Mesothelial cell of epicardium (in vitro differentiated cells): ENCODE measurements at regions not wholly inside any gene's neighbourhood (a gene's known extent, or its start where the extent isn't known, plus 50 kb on each side); places are given as distances from the start of the nearest gene placed in this dataset.

ENCODE experiments used
- DNase-seq, 2 experiments: peaks; one replicate each; pipeline ENCODE4 v3.0.0; 2021; ENCODE audit warnings: low spot score in 2 of 2; ENCODE audit not compliant: unreplicated experiment in 2 of 2
- H3K27ac Mint-ChIP-seq: 2 replicates; pipeline ENCODE4 v1.8.0; 2021; ENCODE audit warnings: mixed read lengths
- H3K27me3 Mint-ChIP-seq: 2 replicates; pipeline ENCODE4 v1.8.0; 2021; ENCODE audit warnings: low read depth, mixed read lengths
- H3K36me3 Mint-ChIP-seq: 2 replicates; pipeline ENCODE4 v1.8.0; 2021; ENCODE audit warnings: mixed read lengths
- H3K4me1 Mint-ChIP-seq: 2 replicates; pipeline ENCODE4 v1.8.0; 2021; ENCODE audit warnings: mixed read lengths
- H3K4me3 Mint-ChIP-seq: 2 replicates; pipeline ENCODE4 v1.8.0; 2021; ENCODE audit warnings: mild to moderate bottlenecking, moderate library complexity, mixed read lengths
- H3K9me3 Mint-ChIP-seq: 2 replicates; pipeline ENCODE4 v1.8.0; 2021; ENCODE audit warnings: mixed read lengths
- TF ChIP-seq, protein P1 (sequence below): fragments of 200-600 bp; sonication (generic); IDR thresholded peaks from one replicate; pipeline ENCODE4 v1.5.0; 2021; ENCODE audit warnings: antibody characterized with exemption; ENCODE audit not compliant: unreplicated experiment

DNA sequence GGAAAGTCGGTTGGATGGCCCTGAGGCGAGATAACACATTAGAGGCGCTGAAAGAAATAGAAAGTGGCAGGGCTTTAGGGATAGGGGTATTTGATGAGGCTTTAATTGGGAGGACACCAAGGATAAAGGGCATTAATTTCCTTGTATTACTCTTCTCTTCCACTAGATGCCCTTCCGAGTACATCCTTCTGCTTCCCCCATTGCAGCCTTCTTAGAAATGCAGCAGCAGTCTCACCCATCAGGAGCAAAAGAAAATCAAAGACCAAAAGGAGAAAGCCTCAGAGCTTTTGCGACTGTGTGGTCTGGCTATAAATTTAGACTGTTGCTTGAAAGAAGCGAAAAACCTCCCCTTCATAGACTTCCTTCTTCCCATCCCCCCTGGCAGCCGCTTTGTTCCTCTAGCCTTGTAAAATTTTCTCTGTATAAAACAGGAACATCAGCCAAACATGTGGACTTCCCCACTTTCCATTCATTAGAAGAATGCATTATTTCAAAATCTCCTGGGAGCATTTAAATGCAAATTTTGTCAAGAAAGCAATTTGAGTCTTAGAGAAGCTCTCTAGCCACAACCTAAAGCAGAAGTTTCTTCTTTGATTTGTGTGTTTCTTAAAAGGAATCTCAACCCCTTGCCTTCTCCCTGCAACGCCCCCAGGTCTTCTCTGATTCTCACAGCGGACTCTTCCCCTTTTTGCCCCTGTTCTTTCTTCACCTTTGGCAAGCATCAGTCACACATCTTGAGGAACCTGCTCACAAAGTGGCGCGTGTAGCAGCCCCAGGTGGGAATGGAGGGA is 76.6 kb downstream of the NDUFS5 start:
- H3K36me3 Mint-ChIP-seq = no peaks in the 10 kb centered on the region
- DNase-seq = no peak
- peak overlapping the region; percentile 16 for H3K4me3 Mint-ChIP-seq
- TF ChIP-seq, protein P1, sequence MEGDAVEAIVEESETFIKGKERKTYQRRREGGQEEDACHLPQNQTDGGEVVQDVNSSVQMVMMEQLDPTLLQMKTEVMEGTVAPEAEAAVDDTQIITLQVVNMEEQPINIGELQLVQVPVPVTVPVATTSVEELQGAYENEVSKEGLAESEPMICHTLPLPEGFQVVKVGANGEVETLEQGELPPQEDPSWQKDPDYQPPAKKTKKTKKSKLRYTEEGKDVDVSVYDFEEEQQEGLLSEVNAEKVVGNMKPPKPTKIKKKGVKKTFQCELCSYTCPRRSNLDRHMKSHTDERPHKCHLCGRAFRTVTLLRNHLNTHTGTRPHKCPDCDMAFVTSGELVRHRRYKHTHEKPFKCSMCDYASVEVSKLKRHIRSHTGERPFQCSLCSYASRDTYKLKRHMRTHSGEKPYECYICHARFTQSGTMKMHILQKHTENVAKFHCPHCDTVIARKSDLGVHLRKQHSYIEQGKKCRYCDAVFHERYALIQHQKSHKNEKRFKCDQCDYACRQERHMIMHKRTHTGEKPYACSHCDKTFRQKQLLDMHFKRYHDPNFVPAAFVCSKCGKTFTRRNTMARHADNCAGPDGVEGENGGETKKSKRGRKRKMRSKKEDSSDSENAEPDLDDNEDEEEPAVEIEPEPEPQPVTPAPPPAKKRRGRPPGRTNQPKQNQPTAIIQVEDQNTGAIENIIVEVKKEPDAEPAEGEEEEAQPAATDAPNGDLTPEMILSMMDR = peak; percentile 55
- peak overlapping the region; percentile 91 for H3K27ac Mint-ChIP-seq
- H3K9me3 Mint-ChIP-seq = no peaks in the 10 kb centered on the region
- H3K27me3 Mint-ChIP-seq = no peaks in the 10 kb centered on the region
- H3K4me1 Mint-ChIP-seq = peaks cover 40% of the 10 kb centered on the region

DNA sequence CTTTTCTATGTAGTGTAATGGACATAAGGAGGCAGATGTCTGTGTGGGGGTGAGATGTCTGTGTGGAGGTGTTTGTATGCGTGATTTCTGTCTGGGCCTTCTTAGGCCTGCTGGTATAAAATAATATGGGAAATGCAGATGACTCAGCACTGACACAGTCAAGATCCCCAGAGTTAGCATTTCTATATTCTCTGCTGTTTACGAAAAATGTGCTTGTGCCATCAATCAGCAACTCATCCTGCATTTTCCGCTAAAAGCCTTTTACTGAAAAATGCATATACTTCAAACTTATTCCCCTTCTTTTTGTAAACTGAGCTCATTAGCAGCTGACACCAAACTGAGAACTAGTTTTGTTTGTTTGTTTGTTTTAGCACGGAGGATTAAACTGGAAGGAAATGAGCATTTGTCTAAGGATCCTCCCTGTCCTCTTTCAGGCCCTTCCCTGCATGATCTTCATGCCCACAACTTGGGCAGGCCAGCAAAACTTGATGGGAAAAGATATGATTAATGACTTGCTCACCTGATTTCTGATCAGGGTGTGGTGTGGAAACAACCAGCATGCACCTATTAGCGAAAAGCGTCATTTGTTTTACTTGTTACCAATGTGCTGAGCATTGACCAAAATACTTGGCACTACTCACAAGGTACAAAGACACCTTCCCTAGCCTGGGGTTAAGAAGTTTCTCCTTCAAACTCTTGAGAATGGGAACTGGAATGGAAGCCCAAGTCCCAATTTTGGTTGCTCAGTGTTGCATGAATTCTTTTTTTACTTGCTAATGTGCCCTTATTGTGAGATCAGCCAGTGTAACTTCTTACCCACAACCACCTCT is 77.4 kb downstream of the NDUFS5 start:
- H3K4me3 Mint-ChIP-seq = peak overlapping the region; percentile 64
- H3K9me3 Mint-ChIP-seq = no peaks in the 10 kb centered on the region
- H3K27me3 Mint-ChIP-seq = no peaks in the 10 kb centered on the region
- DNase-seq = no peak
- TF ChIP-seq, protein P1 = no peak
- peaks cover 39% of the 10 kb centered on the region for H3K4me1 Mint-ChIP-seq
- peak overlapping the region; percentile 91 for H3K27ac Mint-ChIP-seq
- no peaks in the 10 kb centered on the region for H3K36me3 Mint-ChIP-seq

DNA sequence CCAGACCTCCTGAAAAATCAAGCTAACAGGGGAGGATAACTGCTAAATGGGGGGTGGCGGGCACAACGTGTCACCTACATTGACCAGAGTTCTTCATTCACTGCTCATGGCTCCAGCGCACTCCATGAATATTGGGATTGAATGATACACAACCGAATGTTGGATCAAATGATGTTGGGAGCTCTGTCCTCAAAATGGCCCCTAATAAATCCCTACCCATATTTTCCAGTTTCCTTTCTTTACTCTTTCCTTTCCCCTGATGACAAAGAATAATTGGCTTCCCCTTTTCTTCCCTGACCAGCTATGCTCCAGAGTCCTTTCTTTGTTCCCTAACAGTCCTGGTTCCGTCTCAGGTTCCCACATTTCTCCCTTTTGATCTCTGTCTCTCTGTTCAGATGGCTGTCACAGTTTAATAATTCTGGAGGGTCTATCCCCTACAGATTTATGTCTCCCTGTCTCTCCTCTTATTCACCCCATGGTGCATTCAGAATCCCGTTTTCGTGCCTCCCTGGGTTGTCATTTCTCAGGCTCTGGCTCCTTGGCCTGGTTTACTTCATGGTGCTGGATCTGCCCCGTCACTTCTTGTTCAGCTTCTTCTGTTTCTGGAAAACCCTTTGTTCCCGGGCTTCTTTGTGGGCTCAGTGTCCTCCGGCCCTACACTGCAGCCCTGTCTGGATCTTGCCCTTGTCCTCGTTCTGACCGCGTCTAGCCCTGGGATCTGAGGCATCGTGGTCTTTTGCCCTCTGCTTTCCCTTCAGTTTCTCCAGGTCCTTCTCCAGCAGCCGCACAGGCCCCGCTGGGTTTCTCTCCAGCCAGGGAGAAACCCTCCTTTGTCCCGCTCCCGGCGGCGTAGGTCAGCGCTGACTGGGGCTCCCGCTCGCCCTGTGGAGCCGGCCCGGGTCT is 78.3 kb downstream of the NDUFS5 start:
- H3K36me3 Mint-ChIP-seq = no peaks in the 10 kb centered on the region
- DNase-seq = peak in 1 of 2 experiments; percentile 56

DNA sequence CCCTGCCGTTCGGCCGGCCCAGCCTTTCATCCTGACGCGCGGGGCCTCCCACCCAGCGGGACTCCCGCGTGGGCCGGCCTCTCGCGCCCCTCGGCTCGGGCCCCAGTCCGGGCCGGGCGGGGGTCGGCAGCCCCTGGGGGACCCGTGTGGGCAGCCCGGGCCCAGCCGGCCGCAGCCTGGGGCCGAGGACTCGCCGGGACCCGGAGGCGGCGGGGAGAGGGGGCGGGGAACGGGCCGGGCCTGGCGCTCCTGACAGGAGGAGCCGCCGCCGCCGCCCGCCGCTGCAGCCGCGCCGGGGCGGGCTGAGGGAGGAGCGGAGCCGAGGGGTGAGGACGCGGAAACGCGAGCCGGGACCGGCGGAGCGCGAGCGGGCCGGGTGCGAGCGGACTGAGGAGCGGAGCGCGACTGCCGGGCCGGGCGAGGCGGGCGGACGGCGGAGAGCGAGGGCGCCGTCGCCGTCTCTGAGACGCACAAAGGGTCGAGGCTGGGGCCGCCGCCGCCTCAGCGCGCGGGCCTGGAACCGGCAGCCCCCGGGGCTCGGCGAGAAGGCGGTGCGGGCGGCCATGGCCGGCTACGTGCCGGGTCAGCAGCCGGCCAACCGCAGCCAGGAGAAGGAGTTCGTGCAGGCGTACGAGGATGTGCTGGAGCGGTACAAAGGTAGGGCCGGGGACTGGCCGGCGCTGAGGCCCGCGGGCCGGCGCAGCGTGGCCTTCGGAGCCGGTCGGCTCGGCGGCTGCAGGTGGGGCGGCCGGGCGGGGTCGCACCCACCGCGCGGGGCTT is 79.1 kb downstream of the NDUFS5 start:
- Mint-ChIP-seq H3K27me3 (no peaks in the 10 kb centered on the region), H3K4me1 (peaks cover 36% of the 10 kb centered on the region), H3K4me3 (peak overlapping the region; percentile 64), H3K27ac (no peak overlapping the region), H3K9me3 (no peaks in the 10 kb centered on the region), H3K36me3 (no peaks in the 10 kb centered on the region)
- peak; percentile 56 to 79 for DNase-seq
- TF ChIP-seq, protein P1 = no peak

More for the DNA sequence above, 78.3 kb downstream of the NDUFS5 start:
- H3K27ac Mint-ChIP-seq = peak overlapping the region; percentile 91
- H3K27me3 Mint-ChIP-seq = no peaks in the 10 kb centered on the region
- peak overlapping the region; percentile 64 for H3K4me3 Mint-ChIP-seq
- TF ChIP-seq, protein P1 = no peak
- no peaks in the 10 kb centered on the region for H3K9me3 Mint-ChIP-seq
- peaks cover 36% of the 10 kb centered on the region for H3K4me1 Mint-ChIP-seq
